Amygdala (tissue), 56 donors: ENCODE measurements at regions not wholly inside any gene's neighbourhood (a gene's known extent, or its start where the extent isn't known, plus 50 kb on each side); places are given as distances from the start of the nearest gene placed in this dataset.
"Not testable (repeated sequence)": the region's sequence is repeated elsewhere in the genome, so short reads cannot be mapped to it uniquely, and the experiment has no call there.

Source experiments
- DNase-seq, 56 donors: peaks; one replicate each; lab custom pipeline; 2025; lab: John Stamatoyannopoulos, UW

DNA sequence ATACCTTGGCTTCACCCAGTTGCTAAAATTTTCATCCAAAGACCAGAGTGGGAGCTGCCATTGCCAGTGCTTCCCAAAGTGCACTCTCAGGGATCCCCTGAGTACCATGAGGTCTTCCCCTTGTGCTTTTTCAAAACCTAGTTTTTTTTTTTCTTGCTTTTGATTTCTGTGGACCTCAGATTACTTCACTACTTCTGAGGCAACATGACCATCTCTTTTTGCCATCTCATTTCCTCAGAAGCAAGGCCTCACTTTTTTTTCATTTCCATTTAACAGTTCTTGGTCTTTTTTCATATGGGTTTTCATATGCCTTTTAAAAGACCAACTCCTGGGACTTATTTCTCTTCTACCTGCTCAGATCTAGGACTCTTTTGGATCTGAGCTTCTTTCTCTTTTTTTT lies 64.1 kb upstream of the MMS22L start:
- no peak for DNase-seq

DNA sequence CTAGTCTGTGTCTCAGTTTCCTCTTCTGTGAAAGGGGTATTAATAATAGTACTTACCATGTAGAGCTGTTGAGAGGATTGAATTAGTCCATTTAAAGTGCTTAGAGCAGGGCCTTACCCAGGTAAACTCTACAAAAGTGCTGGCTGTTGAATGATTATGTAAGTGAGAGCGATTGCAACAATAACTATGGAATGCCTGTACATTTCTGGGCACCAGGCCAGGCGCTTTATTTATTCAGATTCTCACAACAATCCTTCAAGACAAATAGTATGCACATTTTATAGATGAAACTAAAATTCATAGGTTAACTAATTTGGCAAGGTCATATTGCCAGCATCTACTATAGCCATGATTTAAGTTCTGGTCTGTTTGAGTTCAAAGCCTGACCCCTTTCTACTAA lies 78.3 kb upstream of the MMS22L start:
- DNase-seq, result no peak

DNA sequence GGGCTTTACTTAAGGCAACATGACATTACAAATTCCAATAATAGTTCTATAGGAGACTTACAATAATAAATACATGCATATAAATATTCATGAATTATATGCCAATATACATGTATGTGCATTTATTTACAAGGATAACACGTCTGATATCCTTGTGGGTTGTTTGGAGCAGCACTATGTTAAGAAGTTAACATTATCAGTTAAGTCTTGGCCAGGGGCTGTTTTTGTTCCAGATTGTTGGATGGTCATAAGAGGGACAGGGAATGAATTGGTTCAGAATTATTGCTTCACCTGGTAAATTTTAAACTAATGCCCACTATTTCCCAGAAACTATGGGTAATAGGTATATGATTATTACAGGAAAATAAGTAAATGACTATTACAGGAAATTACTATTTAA lies 81.3 kb upstream of the MMS22L start:
- no peak for DNase-seq

DNA sequence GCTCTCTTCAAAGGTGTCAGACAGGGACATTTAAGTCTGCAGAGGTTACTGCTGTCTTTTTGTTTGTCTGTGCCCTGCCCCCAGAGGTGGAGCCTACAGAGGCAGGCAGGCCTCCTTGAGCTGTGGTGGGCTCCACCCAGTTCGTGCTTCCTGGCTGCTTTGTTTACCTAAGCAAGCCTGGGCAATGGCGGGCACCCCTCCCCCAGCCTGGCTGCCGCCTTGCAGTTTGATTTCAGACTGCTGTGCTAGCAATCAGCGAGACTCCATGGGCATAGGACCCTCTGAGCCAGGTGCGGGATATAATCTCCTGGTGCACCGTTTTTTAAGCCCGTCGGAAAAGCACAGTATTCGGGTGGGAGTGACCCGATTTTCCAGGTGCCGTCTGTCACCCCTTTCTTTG lies 99.1 kb upstream of the MMS22L start:
- not testable (repeated sequence) for DNase-seq

DNA sequence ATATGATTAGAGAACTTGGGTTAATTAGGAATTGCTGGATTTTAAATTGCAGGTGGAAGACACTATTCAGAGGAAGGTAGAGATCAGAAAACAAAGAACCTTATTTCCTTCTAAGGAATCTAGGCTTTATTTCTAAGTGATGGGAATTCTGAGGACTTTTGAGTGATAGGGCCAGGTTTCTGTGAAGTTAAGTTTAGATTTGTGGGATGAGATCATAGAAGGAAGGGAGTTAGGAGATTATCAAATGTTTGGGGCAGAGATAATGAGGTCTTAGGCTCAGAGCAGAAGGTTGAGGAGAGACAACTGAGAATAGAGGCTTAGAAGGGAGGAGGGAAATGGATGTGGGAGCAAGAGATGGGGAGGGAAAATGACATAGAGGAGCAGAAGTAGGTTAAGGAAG lies 109.7 kb upstream of the MMS22L start:
- no peak for DNase-seq

DNA sequence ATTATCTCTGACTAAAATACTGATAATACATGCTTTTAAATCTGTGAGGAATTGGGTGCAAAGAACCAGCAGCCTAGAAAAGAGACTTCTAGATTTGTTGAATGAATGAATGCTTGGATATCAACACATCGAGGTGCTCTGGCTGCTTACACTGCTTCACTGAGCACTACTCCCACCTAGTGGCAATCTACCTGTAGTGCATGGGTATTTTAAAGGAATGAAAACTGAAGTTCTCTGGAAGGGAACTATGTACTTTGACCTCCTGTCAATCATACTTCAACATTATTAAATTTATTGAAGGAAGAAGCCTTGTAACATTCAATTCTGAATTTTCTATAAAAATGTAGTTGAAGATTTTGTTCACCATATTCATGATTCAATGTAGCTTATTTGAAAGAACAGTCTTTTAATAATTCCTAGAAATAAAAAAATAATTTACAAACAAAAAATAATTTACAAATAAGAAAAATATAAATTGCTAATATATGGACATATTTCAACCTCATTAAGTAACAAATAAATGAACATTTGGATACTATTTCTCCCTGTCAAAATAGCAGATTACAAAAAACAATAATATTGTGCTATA lies 111.2 kb upstream of the MMS22L start:
- DNase-seq, result peak in 15 of 56 donors; percentile 0 to 67 (median 11)

DNA sequence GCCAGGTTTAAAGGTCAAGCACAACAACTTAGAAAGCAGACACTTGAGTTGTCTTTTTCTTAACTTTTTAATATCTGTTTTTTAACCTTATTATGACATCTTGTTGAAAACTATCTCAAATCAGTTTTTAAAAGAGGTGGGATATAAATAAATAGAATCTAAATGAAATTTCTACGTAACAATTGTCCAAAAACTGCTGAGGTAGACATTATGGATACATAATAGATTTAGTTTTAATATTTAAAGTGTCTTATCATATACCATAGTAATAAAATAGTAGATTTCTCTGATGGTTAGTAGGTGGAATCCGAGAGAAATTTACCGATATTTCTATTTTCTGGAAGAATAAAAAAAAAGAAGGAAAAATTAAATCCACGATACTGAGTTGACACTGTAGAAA lies 113.9 kb upstream of the MMS22L start:
- no peak for DNase-seq

DNA sequence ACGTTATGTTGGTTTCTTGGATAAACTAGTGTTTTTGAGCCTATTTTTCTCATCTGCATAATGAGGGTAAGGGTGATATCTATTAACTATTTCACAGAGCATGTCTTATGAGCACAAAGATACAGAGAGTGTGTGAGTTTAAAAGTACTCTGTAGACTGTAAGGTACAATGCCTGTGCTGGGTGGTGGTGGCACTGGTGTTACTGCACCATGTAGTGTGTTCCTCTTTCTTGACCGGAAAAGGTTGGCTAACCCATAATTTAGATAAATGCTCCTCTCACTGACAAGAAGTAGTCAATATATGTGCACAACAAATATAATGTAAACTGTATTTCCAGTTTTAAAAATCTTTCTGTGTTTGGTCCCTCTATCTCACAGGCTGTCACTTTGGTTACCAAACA lies 116.2 kb upstream of the MMS22L start:
- DNase-seq, result no peak

DNA sequence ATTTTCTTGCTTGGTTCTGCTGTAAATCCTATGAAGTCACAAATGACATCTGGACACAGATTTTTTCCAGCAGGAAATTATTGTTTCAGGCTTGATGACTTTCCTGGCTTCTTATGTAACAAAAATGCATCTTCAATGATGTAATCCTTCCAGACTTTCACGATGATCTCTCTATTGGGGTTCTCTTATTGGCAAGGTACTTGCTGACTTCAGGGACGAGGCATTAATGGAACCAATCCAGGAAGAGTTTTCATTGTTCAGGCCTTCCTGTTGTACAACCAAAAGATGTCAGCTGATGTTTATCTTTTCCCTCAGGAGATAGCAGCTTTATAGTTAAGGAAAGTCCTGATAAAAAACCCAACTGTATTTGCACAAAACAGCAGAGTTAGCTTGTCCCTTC lies 118.5 kb upstream of the MMS22L start:
- DNase-seq, result no peak

DNA sequence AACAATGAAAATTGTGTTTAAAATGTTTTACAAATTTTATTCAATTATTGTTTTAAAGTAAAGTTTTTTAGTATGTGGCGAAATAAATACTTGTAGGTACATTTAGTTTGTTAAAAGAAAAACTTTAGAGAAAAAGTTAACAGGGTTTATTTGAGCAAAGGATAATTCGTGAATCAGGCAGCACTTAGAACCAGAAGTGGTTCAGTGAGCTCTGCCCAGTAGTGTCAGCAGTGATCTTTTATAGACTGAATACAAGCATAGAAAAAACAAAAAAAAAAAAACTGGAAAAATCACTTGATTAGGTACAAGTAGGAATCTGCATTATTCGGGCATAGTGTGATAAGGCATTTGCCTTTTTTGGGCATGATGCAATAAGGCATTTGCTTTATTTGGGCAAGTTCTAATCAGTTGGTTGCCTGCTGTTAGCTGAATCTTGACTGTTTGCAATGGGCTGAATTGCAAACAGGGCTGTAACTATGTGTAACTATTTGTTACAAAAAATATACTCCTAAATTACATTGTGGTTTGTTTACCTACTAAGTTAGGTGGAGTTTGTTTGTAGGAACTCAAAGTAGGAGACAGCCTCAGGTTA lies 122.9 kb upstream of the MMS22L start:
- DNase-seq, result no peak

DNA sequence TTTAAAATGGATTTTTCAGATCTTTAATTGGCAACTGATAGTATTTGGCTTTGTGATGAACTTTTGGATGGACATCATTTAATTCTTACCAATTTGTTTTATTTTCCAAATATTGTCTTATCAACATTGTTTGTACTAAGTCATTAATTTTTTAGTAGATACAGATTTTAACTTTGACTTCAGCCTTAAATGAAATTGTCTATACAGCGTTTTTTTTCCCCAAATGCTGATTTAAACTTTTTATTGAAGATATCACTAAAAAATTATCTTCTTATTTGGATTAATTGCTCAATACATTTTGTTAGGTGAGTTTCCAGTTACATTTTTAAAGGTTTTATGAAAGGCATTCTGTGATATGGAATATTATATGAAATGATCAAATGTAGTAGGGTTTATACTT lies 123.6 kb upstream of the MMS22L start:
- DNase-seq, result no peak

DNA sequence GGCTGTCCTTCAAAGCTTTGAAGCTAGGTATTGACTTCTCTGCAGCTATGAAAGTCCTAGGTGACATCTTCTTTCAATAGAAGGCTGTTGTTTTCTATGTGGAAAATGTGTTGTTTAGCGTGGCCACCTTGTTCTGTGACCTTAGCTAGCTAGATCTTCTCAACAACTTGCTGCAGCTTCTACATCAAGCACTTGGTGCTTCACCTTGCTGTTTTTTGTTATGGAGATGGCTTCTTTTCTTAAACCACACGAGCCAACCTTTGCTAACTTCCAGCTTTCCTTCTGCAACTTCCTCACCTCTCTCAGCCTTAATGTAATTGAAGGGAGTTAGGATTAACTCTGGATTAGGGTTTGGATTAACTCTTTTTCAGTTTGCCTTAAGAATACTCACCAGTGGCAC lies 128.6 kb upstream of the MMS22L start:
- DNase-seq, result no peak

DNA sequence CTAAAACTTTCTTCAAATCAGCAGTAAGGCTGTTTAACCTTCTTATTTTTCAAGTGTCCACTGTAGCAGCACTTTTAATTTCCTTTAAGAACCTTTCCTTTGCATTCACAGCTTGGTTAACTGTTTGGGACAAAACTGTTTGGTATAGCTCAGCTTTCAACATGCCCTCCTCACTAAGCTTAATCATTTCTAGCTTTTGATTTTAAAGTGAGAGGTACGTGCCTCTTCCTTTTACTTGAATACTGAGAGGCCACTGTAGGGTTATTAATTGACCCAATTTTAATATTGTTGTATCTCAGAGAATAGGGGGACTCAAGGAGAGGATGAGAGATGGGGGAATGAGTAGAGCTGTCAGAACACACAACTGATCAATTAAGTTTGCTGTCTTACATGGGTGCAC lies 129.5 kb upstream of the MMS22L start:
- no peak for DNase-seq

DNA sequence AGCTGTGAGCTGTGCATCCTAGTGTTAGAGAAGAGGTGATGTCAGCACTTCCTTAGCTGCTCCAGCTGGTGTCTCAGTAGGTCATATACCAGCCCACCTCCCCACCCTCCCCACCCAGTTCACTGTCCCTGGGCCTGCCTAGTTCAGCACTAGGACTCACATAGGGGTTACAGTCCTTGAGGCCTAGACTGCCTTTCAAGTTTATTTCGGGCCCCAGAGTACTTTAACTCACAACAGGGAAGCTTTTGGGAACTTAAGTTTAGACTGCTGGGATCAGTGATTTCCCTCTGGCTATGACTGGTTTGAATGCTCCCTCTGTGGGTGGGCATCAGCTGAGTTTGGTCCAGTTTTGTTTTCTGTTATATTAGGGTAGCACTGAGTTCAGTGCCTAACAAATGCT lies 139.2 kb upstream of the MMS22L start:
- DNase-seq, result no peak

DNA sequence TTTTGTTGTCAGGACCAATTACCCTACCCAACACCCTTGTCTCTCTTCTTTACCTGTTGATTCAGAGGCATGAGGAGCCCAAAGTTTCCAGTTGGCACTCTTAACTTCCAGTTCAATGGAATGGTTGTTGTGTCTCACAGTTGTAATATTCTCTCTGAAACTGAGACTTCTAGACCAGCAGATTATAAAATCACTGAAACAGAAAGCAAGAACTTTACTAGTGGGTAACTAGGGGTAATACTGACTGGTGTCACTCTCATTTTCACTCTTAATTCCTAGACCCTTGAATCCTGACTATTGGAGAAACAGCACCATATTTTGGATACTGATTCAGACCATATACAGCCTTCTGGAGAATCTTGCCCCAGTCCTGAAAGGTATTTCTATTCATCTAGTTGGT lies 140.2 kb upstream of the MMS22L start:
- no peak for DNase-seq

DNA sequence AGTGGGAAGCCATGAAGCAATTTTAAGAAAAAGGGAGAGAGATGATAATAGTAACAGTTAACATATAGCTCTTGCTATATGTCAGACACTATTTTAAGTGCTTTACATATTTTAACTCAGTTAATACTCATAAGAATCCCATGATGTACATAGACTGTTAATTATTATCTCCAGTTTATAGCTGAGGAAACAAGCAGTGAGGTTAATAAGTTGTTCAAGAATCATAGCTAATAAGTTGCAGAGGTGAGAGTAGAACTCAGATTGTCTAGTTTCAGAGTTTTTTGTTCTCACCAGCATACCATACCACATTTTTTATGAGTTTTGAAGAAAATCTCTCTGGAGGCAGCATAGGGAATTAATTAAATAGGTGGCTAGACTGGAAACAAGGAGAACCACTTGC lies 144.6 kb upstream of the MMS22L start:
- DNase-seq, result no peak

DNA sequence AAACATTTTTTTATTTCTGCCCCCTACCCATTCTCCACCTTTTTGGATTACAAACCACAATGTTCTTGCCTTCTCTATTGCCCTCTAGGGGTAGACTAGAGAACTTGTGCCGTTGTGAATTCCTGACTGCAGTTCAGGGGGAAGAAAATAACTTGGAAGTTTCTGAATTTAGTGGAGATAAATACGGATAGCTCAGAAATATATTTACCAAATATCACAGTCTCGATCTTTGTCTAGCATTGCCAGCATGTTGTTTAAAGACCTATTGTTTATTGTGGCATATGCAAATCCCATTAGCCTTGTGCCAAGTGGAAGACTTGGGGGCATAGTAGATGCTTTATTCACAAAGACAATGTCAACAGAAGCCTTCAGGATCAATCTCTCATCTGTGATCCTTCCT lies 154.1 kb upstream of the MMS22L start:
- peak in 13 of 56 donors; percentile 4 to 69 (median 34) for DNase-seq

DNA sequence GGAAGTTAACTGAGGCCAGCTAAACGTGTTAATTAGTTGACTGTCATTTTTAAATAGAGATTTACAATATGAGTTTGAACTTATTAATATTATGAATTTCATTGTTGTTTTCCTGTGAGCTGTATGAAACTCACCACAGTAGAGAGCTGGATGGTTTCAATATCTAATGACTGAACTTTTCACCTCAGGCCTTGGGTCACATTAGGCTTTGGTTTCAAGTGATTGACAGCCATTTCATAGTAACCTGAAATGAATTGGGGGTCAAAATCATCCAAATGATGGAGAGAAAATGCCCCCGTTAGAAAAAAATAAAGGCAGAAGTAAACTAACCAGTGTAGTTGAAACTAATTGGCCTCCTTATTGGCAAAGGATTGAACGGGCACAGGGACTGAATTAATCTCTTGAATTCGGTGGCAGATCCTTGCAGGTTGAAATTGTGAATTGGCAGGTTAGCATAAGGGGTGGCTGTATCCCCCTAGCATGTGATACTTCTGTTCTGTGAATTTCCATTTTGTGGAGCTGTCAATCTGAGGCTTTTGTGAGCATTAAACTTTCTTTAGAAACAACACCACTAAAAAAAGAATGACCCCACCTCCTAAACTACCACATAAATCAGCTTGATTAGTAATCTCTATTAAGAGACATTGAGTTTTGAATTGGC lies 155.1 kb upstream of the MMS22L start:
- DNase-seq, result peak in 3 of 56 donors; percentile 3 to 48 (median 20)

DNA sequence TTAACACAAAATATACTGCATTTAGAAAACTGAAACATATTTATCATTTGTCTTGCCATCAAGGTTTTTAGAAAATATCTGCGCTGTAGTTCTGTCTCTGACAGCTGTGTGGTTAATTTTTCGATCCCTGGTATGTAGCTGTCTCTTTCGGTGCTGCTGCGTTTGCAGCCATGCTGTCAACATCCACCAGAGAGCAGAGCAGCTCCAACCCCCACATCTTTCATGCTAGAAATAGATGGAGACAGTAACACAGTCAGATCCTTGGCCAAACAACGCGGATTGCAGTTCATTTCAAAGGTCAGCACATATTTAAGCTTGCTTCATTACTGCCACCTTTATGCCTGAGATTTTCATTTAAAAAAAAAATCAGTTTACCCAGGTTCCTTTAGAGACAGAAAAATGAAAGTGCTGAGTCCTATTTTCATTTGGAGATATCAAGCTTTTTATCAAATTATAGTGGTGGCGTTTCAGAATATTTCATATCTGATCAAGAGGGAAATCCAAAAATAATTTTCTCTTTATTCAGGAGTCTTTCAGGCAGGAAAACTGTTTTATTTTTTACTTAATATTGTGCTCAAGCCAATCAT lies 157.7 kb upstream of the MMS22L start:
- peak in 48 of 56 donors; percentile 11 to 88 (median 63) for DNase-seq

DNA sequence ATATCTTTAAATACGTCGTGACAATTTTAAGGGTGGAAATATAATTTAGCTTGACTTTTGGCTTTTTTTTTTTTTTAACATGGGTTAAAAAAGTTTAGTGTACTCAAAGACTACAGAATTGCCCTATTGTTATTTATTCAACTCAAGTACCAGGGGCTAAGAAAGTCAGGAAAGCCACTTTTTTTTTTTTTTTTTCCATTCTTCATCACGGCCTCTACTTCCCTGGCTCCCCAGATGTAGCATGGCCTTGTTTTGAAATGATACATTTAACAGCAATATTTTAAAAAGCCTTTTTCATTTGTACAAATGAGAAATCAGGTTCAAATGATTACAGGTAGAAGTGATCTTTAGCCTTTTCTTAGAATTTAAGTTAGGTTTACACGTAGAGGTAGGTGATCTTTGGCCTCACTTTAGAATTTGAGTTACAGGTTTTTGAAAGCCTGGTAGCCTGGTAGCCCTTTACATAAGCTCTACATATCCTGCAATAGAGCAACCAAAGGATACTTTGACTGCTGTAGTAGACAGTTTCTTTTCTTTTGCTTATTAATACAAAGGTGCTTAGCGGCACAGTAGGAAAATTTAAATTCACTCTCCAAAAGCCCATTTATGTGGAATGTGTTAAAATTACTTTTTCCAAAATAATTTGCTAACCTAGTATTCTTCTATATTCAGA lies 160.5 kb upstream of the MMS22L start:
- no peak for DNase-seq

DNA sequence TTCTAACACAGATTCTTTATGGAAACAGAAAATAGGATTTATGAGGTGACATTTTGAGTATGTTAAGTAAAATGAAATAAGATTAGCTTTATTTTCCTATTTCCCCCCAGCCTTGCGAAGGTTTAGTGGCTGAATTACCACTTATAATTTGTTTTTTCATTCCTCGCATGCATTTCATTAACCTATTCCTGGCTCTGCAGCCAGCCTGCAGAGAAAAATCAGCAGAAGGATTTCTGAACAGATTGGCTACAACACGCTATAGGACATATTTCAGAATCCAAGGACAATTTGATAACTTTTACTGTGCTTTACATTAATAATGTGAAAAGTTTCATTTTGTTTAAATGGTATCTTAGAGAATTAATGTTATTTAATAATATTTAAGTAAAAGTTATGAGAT lies 162.4 kb upstream of the MMS22L start:
- DNase-seq, result no peak
